HG03108 (cell line): ENCODE measurements at regions not wholly inside any gene's neighbourhood (a gene's known extent, or its start where the extent isn't known, plus 50 kb on each side); places are given as distances from the start of the nearest gene placed in this dataset.

ENCODE experiments used
- ATAC-seq: cut with Tn5 transposase; IDR thresholded peaks from one replicate; pipeline ENCODE4 v1.9.1; 2021; ENCODE audit warnings: moderate library complexity; ENCODE audit not compliant: unreplicated experiment

DNA sequence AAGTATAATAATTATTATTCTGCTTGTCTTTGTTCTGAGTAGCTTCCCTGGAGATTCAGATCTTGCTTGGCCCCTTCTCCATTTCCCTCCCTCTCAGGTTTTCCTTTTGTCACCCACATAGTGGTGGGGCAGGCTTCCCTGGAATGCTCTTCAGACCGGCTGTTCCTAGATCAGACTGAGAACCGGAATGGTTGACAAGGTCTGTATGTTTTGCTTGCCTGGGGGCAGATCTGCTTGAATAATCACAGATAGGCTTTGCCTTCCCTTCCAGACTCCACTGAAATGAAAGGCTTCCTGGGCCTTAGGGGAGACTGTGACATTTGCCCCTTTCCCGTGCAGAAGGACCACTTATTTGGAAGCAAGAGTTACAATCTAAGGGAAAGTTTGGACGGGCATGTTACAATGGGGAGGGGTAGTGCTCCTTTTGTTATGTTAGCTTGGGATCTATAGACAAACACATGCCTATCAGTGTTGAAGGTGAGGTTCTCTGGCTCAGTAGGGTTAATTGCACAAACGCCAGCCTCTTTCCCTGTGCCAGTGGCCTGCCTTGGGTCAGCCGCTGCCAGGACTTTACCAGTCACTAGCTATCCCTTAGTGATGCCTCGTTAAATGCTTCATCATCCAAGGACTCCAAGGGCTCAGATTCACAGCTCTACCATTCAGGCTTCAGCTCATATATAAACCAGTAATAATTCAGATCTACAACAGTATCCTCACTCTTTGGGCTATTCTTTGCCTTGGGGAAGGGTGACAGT is 178.6 kb downstream of the SNAPC1 start:
- no peak for ATAC-seq

- no peak for ATAC-seq
Observed at GRCh38 chr14:61941421-61942150, 179.4 kb downstream of the SNAPC1 start.

- no peak for ATAC-seq
Observed at GRCh38 chr14:61948376-61948775, 186.2 kb downstream of the SNAPC1 start.

- no peak for ATAC-seq
Observed at GRCh38 chr14:61950340-61950739, 188.1 kb downstream of the SNAPC1 start.

DNA sequence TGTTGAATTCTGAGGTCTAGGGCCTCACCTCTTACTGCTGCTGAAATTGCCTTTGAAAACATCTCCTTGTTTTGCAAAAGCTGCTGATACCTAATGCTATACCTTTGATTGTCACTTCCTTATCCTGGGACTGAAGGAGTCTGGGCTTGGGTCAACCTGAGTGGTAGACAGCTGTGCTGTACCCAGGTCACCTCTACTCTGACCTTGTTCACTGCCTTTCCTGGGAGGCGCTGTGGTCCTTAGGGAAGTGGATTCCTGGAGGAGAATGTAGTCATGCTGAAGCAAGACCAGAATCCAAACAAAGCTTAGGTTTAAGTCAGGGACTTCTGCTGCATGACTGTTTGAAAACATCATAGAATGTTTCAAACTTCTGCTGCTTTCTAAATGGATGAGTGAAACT is 191.4 kb downstream of the SNAPC1 start:
- no peak for ATAC-seq

DNA sequence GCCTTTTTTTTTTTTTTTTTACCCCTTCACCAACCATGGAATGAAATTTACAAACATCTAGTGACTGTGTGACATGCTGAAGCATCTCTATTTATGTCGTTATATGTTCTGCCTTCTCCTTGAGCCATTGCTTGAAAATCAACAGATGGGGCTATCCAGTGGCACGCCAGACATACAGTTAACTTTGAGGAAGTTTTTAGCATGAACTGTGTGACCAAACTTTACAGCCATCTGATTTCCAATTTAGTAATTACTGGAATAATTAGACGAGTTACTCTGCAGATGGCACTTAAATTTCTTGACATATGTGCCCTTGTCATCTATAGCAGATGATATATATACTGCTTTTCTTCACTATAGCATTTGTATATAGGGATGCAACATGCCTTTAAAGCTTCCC is 192.1 kb downstream of the SNAPC1 start:
- ATAC-seq = no peak

DNA sequence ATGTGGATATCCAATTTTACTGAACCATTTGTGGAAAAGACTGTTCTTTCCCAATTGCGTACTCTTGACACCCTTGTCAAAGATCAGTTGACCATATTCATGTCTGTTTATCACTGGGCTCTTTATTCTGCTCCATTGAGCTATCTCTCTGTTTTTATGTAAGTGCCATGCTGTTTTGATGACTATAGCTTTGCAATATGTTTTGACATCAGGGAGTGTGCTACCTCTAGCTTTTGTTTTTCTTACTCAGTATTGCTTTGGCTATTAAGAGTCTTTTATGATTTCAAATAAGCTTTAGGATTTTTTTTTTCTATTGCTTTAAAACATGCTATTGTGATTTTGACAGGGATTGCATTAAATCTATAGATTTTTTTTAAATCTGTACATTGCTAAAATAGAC is 194.3 kb downstream of the SNAPC1 start:
- ATAC-seq = no peak

DNA sequence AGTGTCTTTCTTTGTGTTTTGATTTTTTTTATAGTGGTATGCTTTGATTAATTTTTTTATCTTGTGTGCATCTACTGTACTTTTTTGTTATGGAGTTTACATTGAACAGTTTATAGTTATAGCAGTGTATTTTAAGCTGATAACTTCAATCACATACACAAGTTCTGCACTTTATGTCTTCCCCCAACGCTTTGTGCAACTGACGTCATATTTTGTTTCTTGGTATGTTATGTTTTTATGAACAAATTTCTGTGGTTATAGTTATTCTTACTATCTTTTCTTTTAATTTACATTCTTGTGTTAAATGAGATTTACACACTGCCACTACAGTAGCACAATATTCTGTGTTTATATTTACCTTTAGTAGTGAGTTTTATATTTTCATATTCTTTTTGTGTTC is 197.1 kb downstream of the SNAPC1 start:
- no peak for ATAC-seq

DNA sequence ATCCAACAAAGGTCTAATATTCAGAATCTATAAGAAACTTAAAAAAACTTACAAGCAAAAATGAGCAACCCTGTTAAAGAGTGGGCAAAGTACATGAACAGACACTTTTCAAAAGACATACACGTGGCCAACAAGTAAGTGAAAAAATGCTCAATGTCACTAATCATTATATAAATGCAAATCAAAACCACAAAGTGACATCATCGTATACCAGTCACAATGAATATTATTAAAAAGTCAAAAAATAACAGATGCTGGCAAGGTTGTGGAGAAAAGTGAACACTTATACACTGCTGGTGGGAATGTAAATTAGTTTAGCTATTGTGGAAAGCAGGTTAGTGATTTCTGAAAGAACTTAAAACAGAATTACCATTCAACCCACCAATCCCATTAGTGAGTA is 199.1 kb downstream of the SNAPC1 start:
- no peak for ATAC-seq

DNA sequence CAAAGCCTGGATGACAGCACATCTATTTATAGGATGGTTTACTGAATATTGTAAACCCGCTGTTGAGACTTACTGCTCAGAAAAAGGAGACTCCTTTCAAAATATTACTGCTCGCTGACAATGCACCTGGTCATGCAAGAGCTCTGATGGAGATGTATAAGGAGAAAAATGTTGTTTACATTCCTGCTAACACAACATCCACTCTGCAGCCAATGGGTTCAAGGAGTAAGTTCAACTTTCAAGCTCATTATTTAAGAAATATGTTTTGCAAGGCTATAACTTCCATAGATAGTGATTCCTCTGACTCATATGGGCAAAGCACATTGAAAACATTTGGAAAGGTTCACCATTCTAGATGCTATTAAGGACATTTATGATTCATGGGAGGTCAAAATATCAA is 201.7 kb downstream of the SNAPC1 start:
- no peak for ATAC-seq

- ATAC-seq = no peak
Observed at GRCh38 chr14:61965030-61965745, 203.0 kb downstream of the SNAPC1 start.

DNA sequence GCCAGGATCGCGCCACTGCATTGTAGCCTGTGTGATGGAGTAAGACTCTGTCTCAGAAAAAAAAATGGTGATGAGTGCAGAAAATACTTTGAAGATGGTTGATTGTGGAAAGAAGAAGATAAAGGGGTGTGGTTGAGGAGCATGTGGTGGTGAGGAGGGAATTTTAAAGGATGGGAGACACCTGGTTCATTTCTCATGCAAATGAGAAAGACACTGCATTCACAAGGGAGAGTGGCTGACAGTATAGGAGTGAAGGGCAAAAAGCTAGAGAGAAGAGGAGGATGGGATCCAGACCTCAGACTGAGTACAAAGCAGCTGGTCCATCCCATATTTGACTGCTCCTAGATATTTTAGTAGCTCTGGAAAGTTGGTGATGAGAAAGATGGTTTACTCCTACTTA is 206.0 kb downstream of the SNAPC1 start:
- ATAC-seq = no peak

GRCh38 chr14:61972711-61973110 is 210.5 kb downstream of the SNAPC1 start:
- ATAC-seq = no peak

GRCh38 chr14:61973981-61974380 is 211.8 kb downstream of the SNAPC1 start:
- ATAC-seq = no peak

- ATAC-seq = no peak
Observed at GRCh38 chr14:61977217-61977616, 215.0 kb downstream of the SNAPC1 start.

DNA sequence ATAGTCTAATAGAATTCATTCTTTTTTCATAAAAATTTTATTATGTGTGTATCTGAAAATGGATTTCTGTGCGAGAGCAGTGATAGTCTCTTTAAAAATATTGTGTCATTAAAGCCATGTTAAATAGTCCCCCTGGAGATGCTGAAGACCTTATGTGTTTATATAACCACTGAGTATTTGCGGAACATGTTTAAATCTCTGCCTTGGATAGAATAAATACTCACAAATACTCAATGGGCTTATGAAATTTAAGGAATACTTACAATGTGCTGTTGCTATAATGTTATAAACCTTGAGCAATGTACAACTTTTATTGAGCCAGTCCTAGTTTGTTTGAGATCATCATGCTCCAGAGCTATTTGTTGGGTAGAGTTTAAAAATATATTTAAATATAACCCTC is 226.0 kb downstream of the SNAPC1 start:
- no peak for ATAC-seq

DNA sequence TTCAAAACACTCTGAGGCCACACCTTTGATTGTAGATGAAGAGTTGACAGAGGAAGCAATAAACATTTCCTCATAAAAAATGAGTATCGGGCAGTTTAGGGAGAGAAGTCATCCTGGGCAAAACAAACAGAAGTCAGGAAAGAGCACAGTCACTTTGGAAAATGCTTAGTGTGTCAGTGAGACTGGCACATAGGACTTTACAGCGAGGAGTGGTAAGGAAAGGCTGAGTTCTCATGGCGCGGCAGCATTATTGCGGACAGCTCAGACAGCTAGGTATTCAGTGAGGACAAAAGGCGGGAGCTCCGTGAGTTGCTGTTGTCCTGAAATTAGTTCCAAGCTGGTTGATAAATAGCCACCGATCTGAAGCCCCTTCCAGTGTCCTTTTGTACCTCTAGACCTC is 229.9 kb downstream of the SNAPC1 start:
- no peak for ATAC-seq

DNA sequence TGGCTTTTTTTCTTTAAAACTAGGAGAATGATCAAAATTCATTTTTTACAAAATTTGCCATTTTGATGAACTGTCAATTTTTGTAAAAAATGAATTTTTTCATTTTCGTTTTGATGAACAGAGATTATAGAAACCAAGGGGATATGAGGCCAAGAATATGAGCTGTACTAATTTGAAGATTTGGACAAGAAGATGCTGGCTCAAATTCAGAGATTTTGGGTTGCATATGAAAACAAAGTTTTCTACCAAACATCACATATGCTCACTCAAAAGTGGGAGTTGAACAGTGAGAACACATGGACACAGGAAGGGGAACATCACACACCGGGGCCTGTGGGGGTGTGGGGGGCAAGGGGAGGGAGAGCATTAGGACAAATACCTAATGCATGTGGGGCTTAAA is 230.7 kb downstream of the SNAPC1 start:
- ATAC-seq = no peak

- no peak for ATAC-seq
Observed at GRCh38 chr14:61994589-61994988, 232.4 kb downstream of the SNAPC1 start.

DNA sequence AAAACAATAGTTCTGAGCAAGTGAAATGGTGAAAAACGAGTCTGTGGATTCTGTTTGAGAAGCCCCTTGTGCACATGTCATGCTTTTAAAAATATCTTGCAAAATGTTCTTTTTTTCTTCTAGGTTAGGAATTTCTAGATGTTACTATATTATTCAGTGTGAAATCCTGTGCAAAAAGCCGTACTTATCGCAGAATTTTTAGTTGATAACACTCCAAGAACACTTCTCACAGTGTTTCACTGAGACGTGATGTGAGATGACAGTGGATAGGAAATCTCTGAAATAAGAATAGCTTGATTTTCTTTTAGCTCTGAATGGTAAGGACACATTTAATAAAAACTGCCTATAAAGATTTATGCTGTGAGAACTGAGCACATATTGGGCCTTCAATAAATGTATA is 234.5 kb downstream of the SNAPC1 start:
- no peak for ATAC-seq

GRCh38 chr14:61997161-61997560 is 234.9 kb downstream of the SNAPC1 start:
- no peak for ATAC-seq

DNA sequence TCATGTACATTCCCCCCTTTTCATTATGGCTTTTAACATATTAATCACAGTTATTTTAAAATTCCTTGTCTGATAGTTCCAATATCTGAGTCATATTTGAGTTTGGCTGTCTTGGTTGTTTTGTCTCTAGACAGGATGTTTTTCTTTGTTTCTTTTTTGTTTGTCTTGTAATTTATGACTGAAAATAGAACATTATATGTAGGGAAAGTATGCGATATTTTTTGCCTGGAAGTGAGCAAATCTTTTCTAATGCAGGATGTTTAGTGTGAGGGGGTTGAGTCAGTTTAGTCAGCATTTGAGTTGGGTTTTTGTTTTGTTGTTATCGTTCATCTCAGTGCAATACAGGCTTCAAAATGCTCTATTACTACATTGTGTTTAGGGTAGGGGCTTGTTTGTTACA is 239.7 kb downstream of the SNAPC1 start:
- no peak for ATAC-seq
